HCT116 (cell line): ENCODE measurements at regions not wholly inside any gene's neighbourhood (a gene's known extent, or its start where the extent isn't known, plus 50 kb on each side); places are given as distances from the start of the nearest gene placed in this dataset.

Experiments
- ATAC-seq: fragments of 200-7000 bp; cut with Tn5 transposase; 2 replicates; pipeline ENCODE4 v1.9.1; 2020; ENCODE audit warnings: mild to moderate bottlenecking, moderate library complexity
- BruUV-seq: library from RNA; stranded (reverse); fragments of 400-500 nt; replicated peaks from 2 replicates; lab custom pipeline; 2021; lab: Mats Ljungman, UMichigan
- CTCF ChIA-PET: fragments of 300-600 bp; sonication (Branson Sonifier 250); formaldehyde crosslinking; loops from one replicate; lab custom pipeline; 2021; ENCODE audit warnings: antibody characterized with exemption; lab: Charles Lee
- POLR2A ChIA-PET: fragments of 300-600, 350-600 bp; sonication (Branson Sonifier 250); formaldehyde crosslinking; loops from one replicate; lab custom pipeline; 2021; ENCODE audit warnings: antibody characterized with exemption; lab: Charles Lee
- RAD21 ChIA-PET, 2 experiments: fragments of 300-600 bp; sonication (Branson Sonifier 250); formaldehyde crosslinking; loops; one replicate each; lab custom pipeline; 2023; ENCODE audit warnings: low total read pairs in 2 of 2; ENCODE audit not compliant: uncharacterized antibody in 2 of 2, unreplicated experiment in 2 of 2, low non-redundant PET in 1 of 2; lab: Charles Lee
- DNase-seq: peaks from one replicate; pipeline ENCODE4 v3.0.0-alpha.2; 2010; ENCODE audit warnings: low read depth, low spot score
- H2AFZ ChIP-seq: fragments of 200-600 bp; shearing (Covaris generic), sonication (generic); 2 replicates; pipeline ENCODE4 v1.6.1; 2017; ENCODE audit warnings: low read depth, mixed run types, mixed read lengths, antibody characterized with exemption, low read length; ENCODE audit not compliant: poor library complexity, severe bottlenecking
- H3K27ac ChIP-seq: 2 replicates; pipeline ENCODE4 v1.5.1; 2012; ENCODE audit warnings: low read depth, low read length
- H3K27me3 ChIP-seq: fragments of 200-600 bp; sonication (generic); 2 replicates; pipeline ENCODE4 v1.6.1; 2016; ENCODE audit warnings: mixed run types, low read length, mixed read lengths; ENCODE audit not compliant: insufficient read depth
- H3K36me3 ChIP-seq, 2 experiments: fragments of 200-500 bp in 1 of 2; fragments of 200-600 bp in 1 of 2; sonication (Bioruptor generic) in 1 of 2; sonication (generic) in 1 of 2; 2 replicates each; pipeline versions ENCODE4 v1.5.1 to v1.6.1; 2014 to 2016; ENCODE audit warnings: low read length in 2 of 2, inconsistent platforms in 1 of 2, mixed read lengths in 1 of 2, mixed run types in 1 of 2; ENCODE audit not compliant: insufficient read depth in 2 of 2, control insufficient read depth in 1 of 2
- H3K4me1 ChIP-seq, 2 experiments: fragments of 200-600 bp in 1 of 2; sonication (generic) in 1 of 2; 2 replicates each; pipeline versions ENCODE4 v1.5.1 to v1.6.1; 2012 to 2017; ENCODE audit warnings: low read length in 2 of 2, inconsistent platforms in 1 of 2, mild to moderate bottlenecking in 1 of 2, mixed read lengths in 1 of 2, mixed run types in 1 of 2, moderate library complexity in 1 of 2; ENCODE audit not compliant: insufficient read depth in 2 of 2, control insufficient read depth in 1 of 2
- H3K4me2 ChIP-seq: fragments of 200-600 bp; sonication (generic); 2 replicates; pipeline ENCODE4 v1.6.1; 2017; ENCODE audit warnings: mixed run types, low read length, mixed read lengths
- H3K4me3 ChIP-seq, 2 experiments: fragments of 200-600 bp in 1 of 2; sonication (generic) in 1 of 2; replicated peaks in 1 of 2; 2 replicates each; pipeline ENCODE4 v1.5.1; 2011 to 2016; ENCODE audit warnings: low read length in 2 of 2, control low read depth in 1 of 2, low read depth in 1 of 2, mild to moderate bottlenecking in 1 of 2, mixed read lengths in 1 of 2, mixed run types in 1 of 2
- H3K79me2 ChIP-seq: fragments of 200-600 bp; sonication (generic); 2 replicates; pipeline ENCODE4 v1.6.1; 2017; ENCODE audit warnings: mild to moderate bottlenecking, mixed run types, low read length, moderate library complexity, mixed read lengths; ENCODE audit not compliant: insufficient read depth
- H3K9ac ChIP-seq: fragments of 200-600 bp; sonication (generic); 2 replicates; pipeline ENCODE4 v1.6.1; 2016; ENCODE audit warnings: low read length, mixed read lengths
- H3K9me2 ChIP-seq: fragments of 200-600 bp; sonication (generic), shearing (Covaris generic); 2 replicates; pipeline ENCODE4 v1.6.1; 2017; ENCODE audit warnings: mixed run types, mild to moderate bottlenecking, moderate library complexity; ENCODE audit not compliant: insufficient read depth
- H3K9me3 ChIP-seq, 2 experiments: fragments of 200-500 bp in 1 of 2; fragments of 200-600 bp in 1 of 2; sonication (Bioruptor generic) in 1 of 2; sonication (generic) in 1 of 2; 2 replicates each; pipeline ENCODE4 v1.6.1; 2014 to 2017; ENCODE audit warnings: low read length in 2 of 2, mixed read lengths in 2 of 2, inconsistent platforms in 1 of 2, low read depth in 1 of 2, mild to moderate bottlenecking in 1 of 2, mixed run types in 1 of 2, moderate library complexity in 1 of 2; ENCODE audit not compliant: control insufficient read depth in 1 of 2, insufficient read depth in 1 of 2
- H4K20me1 ChIP-seq: fragments of 200-600 bp; sonication (generic), shearing (Covaris generic); 2 replicates; pipeline ENCODE4 v1.6.1; 2017; ENCODE audit warnings: mixed run types, mild to moderate bottlenecking, moderate library complexity; ENCODE audit not compliant: insufficient read depth
- CBX3 ChIP-seq: IDR thresholded peaks from 2 replicates; pipeline ENCODE4 v1.6.1; 2012; ENCODE audit warnings: low read depth
- CTCF ChIP-seq, 3 experiments: fragments of 200-600 bp in 1 of 3; sonication (generic) in 1 of 3; IDR thresholded peaks in 2 of 3; conservative IDR thresholded peaks in 1 of 3; 2 replicates each; pipeline ENCODE4 v1.5.1; 2012 to 2017; ENCODE audit warnings: low read depth in 2 of 3, low read length in 2 of 3, antibody characterized with exemption in 1 of 3, borderline replicate concordance in 1 of 3, control low read depth in 1 of 3, mild to moderate bottlenecking in 1 of 3, mixed read lengths in 1 of 3, mixed run types in 1 of 3, moderate library complexity in 1 of 3; ENCODE audit not compliant: insufficient read depth in 1 of 3
- EGR1 ChIP-seq: IDR thresholded peaks from 2 replicates; pipeline ENCODE4 v1.6.1; 2012; ENCODE audit warnings: low read depth
- ELF1 ChIP-seq: IDR thresholded peaks from 2 replicates; pipeline ENCODE4 v1.6.1; 2012; ENCODE audit warnings: low read depth, borderline replicate concordance
- EZH2 ChIP-seq: fragments of 200-600 bp; sonication (generic); IDR thresholded peaks from 2 replicates; pipeline ENCODE4 v1.6.1; 2017; ENCODE audit warnings: antibody characterized with exemption, mixed run types
- POLR2A ChIP-seq: IDR thresholded peaks from 2 replicates; pipeline ENCODE4 v1.7.0; 2011; ENCODE audit warnings: borderline replicate concordance; ENCODE audit not compliant: insufficient read depth, insufficient read length; ENCODE audit errors: extremely low read depth
- POLR2AphosphoS5 ChIP-seq: IDR thresholded peaks from 2 replicates; pipeline ENCODE4 v1.6.1; 2011; ENCODE audit warnings: mild to moderate bottlenecking, low read depth, low read length, moderate library complexity
- RAD21 ChIP-seq: IDR thresholded peaks from 2 replicates; pipeline ENCODE4 v1.6.1; 2012; ENCODE audit warnings: low read depth, mild to moderate bottlenecking
- SIN3A ChIP-seq: IDR thresholded peaks from 2 replicates; pipeline ENCODE4 v1.6.1; 2012; ENCODE audit warnings: low read depth
- SRF ChIP-seq: IDR thresholded peaks from 2 replicates; pipeline ENCODE4 v1.6.1; 2012; ENCODE audit warnings: low read depth
- YY1 ChIP-seq: IDR thresholded peaks from 2 replicates; pipeline ENCODE4 v1.6.1; 2011; ENCODE audit warnings: low read length, low read depth, moderate library complexity, mild to moderate bottlenecking; ENCODE audit not compliant: insufficient replicate concordance; ENCODE audit errors: extremely low read depth
- intact Hi-C: fragments of 100-400 bp; cut with micrococcal nuclease; formaldehyde crosslinking; loops from 2 replicates; pipeline ENCODE4 v1.10.0; 2022
- TF ChIP-seq, protein P1 (sequence below): IDR thresholded peaks from 2 replicates; pipeline ENCODE4 v1.6.1; 2012
- TF ChIP-seq, protein P2 (sequence below): IDR thresholded peaks from 2 replicates; pipeline ENCODE4 v1.6.1; 2011; ENCODE audit warnings: mild to moderate bottlenecking, low read length, moderate library complexity; ENCODE audit not compliant: insufficient replicate concordance; ENCODE audit errors: extremely low read depth

DNA sequence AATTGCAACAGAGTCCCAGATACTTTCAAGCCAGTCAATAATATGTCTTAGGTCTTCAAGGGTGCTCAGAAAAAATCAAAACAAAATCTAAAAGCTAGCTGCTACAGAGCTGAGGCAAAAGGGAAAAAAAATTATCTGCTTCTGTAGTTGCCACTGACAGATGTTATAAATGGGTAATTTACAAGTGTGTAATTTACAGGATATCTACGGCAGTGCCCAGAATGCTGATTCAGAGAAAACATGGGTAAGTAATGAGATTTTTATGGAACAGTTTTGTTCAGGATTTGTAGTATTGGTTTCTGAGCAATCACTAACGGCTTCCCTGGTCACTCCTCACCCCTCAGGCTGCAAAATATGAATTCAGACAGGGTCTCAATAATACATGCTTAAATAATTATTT lies 234.1 kb downstream of the GALC start:
- ChIA-PET POLR2A (no interaction called here), CTCF (no interaction called here), RAD21 (no interaction called here)
- H3K9me3 ChIP-seq: peaks cover under 1 to 24% of the 10 kb centered on the region in 2 experiments; a peak in 2 of 4 replicates
- intact Hi-C loops: no loop called here
- no peak overlapping the region for H3K9ac ChIP-seq
- H3K27ac ChIP-seq: no peak overlapping the region
- H3K4me1 ChIP-seq: no peaks in the 10 kb centered on the region
- no peaks in the 10 kb centered on the region for H3K36me3 ChIP-seq
- H2AFZ ChIP-seq: no peak overlapping the region
- no peaks in the 10 kb centered on the region for H4K20me1 ChIP-seq
- no peak for ATAC-seq
- H3K79me2 ChIP-seq: no peaks in the 10 kb centered on the region
- no peak for TF ChIP-seq ELF1
- TF ChIP-seq, protein P1, sequence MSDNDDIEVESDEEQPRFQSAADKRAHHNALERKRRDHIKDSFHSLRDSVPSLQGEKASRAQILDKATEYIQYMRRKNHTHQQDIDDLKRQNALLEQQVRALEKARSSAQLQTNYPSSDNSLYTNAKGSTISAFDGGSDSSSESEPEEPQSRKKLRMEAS: no peak
- no peak for TF ChIP-seq RAD21
- TF ChIP-seq YY1: no peak
- no peak for TF ChIP-seq CTCF (IDR thresholded peaks at IDR 0.05 in 2 of 3, conservative IDR thresholded peaks at IDR 0.05 in 1 of 3; ENCODE audit: borderline replicate concordance in 1 of 3, insufficient read depth in 1 of 3, low read depth in 2 of 3, low read length in 2 of 3)
- TF ChIP-seq EGR1: no peak
- no peak for TF ChIP-seq CBX3
- TF ChIP-seq POLR2A: no peak
- no peak for TF ChIP-seq SRF
- no peak for TF ChIP-seq EZH2
- TF ChIP-seq POLR2AphosphoS5: no peak
- TF ChIP-seq, protein P2, sequence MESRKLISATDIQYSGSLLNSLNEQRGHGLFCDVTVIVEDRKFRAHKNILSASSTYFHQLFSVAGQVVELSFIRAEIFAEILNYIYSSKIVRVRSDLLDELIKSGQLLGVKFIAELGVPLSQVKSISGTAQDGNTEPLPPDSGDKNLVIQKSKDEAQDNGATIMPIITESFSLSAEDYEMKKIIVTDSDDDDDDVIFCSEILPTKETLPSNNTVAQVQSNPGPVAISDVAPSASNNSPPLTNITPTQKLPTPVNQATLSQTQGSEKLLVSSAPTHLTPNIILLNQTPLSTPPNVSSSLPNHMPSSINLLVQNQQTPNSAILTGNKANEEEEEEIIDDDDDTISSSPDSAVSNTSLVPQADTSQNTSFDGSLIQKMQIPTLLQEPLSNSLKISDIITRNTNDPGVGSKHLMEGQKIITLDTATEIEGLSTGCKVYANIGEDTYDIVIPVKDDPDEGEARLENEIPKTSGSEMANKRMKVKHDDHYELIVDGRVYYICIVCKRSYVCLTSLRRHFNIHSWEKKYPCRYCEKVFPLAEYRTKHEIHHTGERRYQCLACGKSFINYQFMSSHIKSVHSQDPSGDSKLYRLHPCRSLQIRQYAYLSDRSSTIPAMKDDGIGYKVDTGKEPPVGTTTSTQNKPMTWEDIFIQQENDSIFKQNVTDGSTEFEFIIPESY: no peak
- no peak for TF ChIP-seq SIN3A
- no peak overlapping the region for H3K4me2 ChIP-seq
- no TSS peak for BruUV-seq
- H3K27me3 ChIP-seq: no peaks in the 10 kb centered on the region
- no peak overlapping the region for H3K4me3 ChIP-seq
- no peaks in the 10 kb centered on the region for H3K9me2 ChIP-seq
- no peak for DNase-seq
